ENCODE measurements at regions not wholly inside any gene's neighbourhood (a gene's known extent, or its start where the extent isn't known, plus 50 kb on each side); places are given as distances from the start of the nearest gene placed in this dataset.

GRCh38 chr4:60891947-60892346 is 308.2 kb upstream of the ADGRL3 start:
- Histone ChIP-seq H4K8ac (ENCODE audit: extremely low read depth, insufficient read depth, low read length) (no peak overlapping the region), H2BK12ac (ENCODE audit: low read depth, low read length) (no peak overlapping the region), H3K27ac (ENCODE audit: low read depth, low read length) (no peak overlapping the region), H4K91ac (replicated peaks; ENCODE audit: insufficient read length, low read length) (no peak overlapping the region), H2BK5ac (ENCODE audit: low read depth, low read length) (no peak overlapping the region), H3K79me1 (ENCODE audit: low read depth, low read length) (no peaks in the 10 kb centered on the region), H3K79me2 (ENCODE audit: control insufficient read depth in 1 of 2, insufficient read depth in 2 of 2, low read length in 2 of 2) (no peaks in the 10 kb centered on the region), H3K4me3 (ENCODE audit: extremely low read depth in 1 of 4, insufficient read depth in 2 of 4, low read depth in 3 of 4, low read length in 4 of 4) (no peak overlapping the region), H3K9me3 (ENCODE audit: insufficient read depth in 2 of 2, low read depth in 1 of 2, low read length in 1 of 2) (no peaks in the 10 kb centered on the region), H2AK5ac (ENCODE audit: low read depth, low read length) (no peak overlapping the region), H3K36me3 (ENCODE audit: control insufficient read depth in 2 of 4, insufficient read depth in 4 of 4, low read length in 3 of 4) (no peaks in the 10 kb centered on the region), H2BK20ac (ENCODE audit: low read length) (no peak overlapping the region), H3K4me1 (replicated peaks in 1 of 4; ENCODE audit: control insufficient read depth in 3 of 4, insufficient read depth in 4 of 4, low read length in 3 of 4) (0 out of 7 replicates have a peak, but pooled peaks cover 0 to 3% (median 0%) of the 10 kb centered on the region in 4 experiments), H2AFZ (ENCODE audit: low read length) (no peak overlapping the region), H3K27me3 (replicated peaks in 1 of 4; ENCODE audit: control insufficient read depth in 3 of 4, extremely low read depth in 1 of 4, insufficient read depth in 3 of 4, low read length in 3 of 4) (no peaks in the 10 kb centered on the region), H3K9ac (replicated peaks in 1 of 4; ENCODE audit: extremely low read depth in 1 of 4, low read depth in 3 of 4, low read length in 3 of 4) (no peak overlapping the region), H3K14ac (ENCODE audit: insufficient read length) (no peak overlapping the region), H3K56ac (replicated peaks; ENCODE audit: insufficient read length, low read depth, low read length) (no peak overlapping the region), H4K20me1 (replicated peaks in 1 of 2; ENCODE audit: control insufficient read depth in 1 of 2, insufficient read depth in 2 of 2, low read length in 2 of 2) (no peaks in the 10 kb centered on the region), H3K4me2 (ENCODE audit: insufficient read depth in 1 of 2, low read depth in 2 of 2, low read length in 2 of 2) (no peak overlapping the region), H4K5ac (ENCODE audit: insufficient read length, low read depth, low read length) (no peak overlapping the region), H3K18ac (ENCODE audit: extremely low read depth, low read length) (no peak overlapping the region), H3K4ac (replicated peaks; ENCODE audit: insufficient read length, low read depth, low read length) (no peak overlapping the region), H3K23me2 (ENCODE audit: low read depth, low read length) (no peaks in the 10 kb centered on the region; the same call in 1 of the 2 replicates), H3K23ac (ENCODE audit: insufficient read length) (no peak overlapping the region), H2BK15ac (ENCODE audit: low read length) (no peak overlapping the region), H2BK120ac (replicated peaks; ENCODE audit: low read depth, low read length) (no peak overlapping the region)
- FAIRE-seq (no peak), DNase-seq (ENCODE audit: low read depth in 1 of 2, low spot score in 2 of 2) (no peak)
- POLR2A ChIA-PET (ENCODE audit: partially characterized antibody): no interaction called here
- TF ChIP-seq JUN (IDR thresholded peaks at IDR 0.05; ENCODE audit: low read depth, low read length) (no peak), RNF2 (IDR thresholded peaks at IDR 0.05; ENCODE audit: borderline replicate concordance, low read depth, low read length, missing control alignments, poor library complexity, severe bottlenecking) (no peak), TAF7 (optimal IDR thresholded peaks at IDR 0.05; ENCODE audit: borderline replicate concordance, low read depth, low read length) (no peak), HDAC6 (IDR thresholded peaks at IDR 0.05; ENCODE audit: low read depth, low read length) (no peak), HDAC2 (IDR thresholded peaks at IDR 0.05; ENCODE audit: borderline replicate concordance in 1 of 2, low read depth in 2 of 2, low read length in 2 of 2) (no peak)
- TF ChIP-seq, protein P1, sequence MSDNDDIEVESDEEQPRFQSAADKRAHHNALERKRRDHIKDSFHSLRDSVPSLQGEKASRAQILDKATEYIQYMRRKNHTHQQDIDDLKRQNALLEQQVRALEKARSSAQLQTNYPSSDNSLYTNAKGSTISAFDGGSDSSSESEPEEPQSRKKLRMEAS (IDR thresholded peaks at IDR 0.05): no peak
- CTCF ChIA-PET (ENCODE audit: partially characterized antibody): no interaction called here
